ENCODE measurements at regions not wholly inside any gene's neighbourhood (a gene's known extent, or its start where the extent isn't known, plus 50 kb on each side); places are given as distances from the start of the nearest gene placed in this dataset.

- DNase-seq: no peak
- H3K4me3 Mint-ChIP-seq: no peak overlapping the region
- Histone ChIP-seq H3K4me2 (replicated peaks; ENCODE audit: low read depth, low read length, poor library complexity, severe bottlenecking) (no peak overlapping the region), H3K9me3 (ENCODE audit: control extremely low read depth in 1 of 3, control insufficient read depth in 2 of 3, insufficient read depth in 1 of 3, low read length in 2 of 3) (peaks cover 0 to 3% (median 0%) of the 10 kb centered on the region in 3 donors), H4K20me1 (ENCODE audit: control insufficient read depth, insufficient read depth, low read length, poor library complexity, severe bottlenecking) (no peaks in the 10 kb centered on the region), H3K4me1 (ENCODE audit: control insufficient read depth in 2 of 2, insufficient read depth in 2 of 2, low read length in 2 of 2) (no peaks in the 10 kb centered on the region), H2AFZ (ENCODE audit: insufficient read depth, low read depth, low read length, poor library complexity, severe bottlenecking) (no peak overlapping the region), H3K79me2 (ENCODE audit: control insufficient read depth, insufficient read depth, low read length) (no peaks in the 10 kb centered on the region), H3K4me3 (ENCODE audit: control extremely low read depth in 1 of 5, extremely low read depth in 1 of 5, insufficient read depth in 1 of 5, low read depth in 2 of 5, low read length in 4 of 5) (no peak overlapping the region), H3K27ac (ENCODE audit: low read length in 2 of 2) (no peak overlapping the region), H3K36me3 (replicated peaks in 1 of 2; ENCODE audit: control extremely low read depth in 1 of 2, control insufficient read depth in 1 of 2, extremely low read depth in 1 of 2, insufficient read depth in 2 of 2, low read length in 1 of 2) (no peaks in the 10 kb centered on the region), H3K27me3 (replicated peaks in 1 of 4; ENCODE audit: control extremely low read depth in 1 of 4, control insufficient read depth in 3 of 4, insufficient read depth in 4 of 4, low read length in 3 of 4) (no peaks in the 10 kb centered on the region), H3K9ac (ENCODE audit: low read length) (no peak overlapping the region)
- ATAC-seq (ENCODE audit: low read depth): no peak
- TF ChIP-seq CTCF (IDR thresholded peaks at IDR 0.05) (no peak), EZH2 (IDR thresholded peaks at IDR 0.05; ENCODE audit: borderline replicate concordance, insufficient read depth, low read depth, low read length, poor library complexity, severe bottlenecking) (no peak)
- no peaks in the 10 kb centered on the region for H3K9me3 Mint-ChIP-seq (ENCODE audit: insufficient read depth)
- H3K27me3 Mint-ChIP-seq: no peaks in the 10 kb centered on the region
- intact Hi-C loops (cut with micrococcal nuclease): no loop called here
- POLR2A ChIA-PET: no interaction called here
- no peaks in the 10 kb centered on the region for H3K4me1 Mint-ChIP-seq
- CTCF ChIA-PET: no interaction called here
- no peak overlapping the region for H3K27ac Mint-ChIP-seq
- no CpG with 5 or more reads among the region's 1 CpG for WGBS (ENCODE audit: insufficient coverage)
Observed at GRCh38 chr2:107028661-107029060, 142.7 kb upstream of the ST6GAL2 start.

- Mint-ChIP-seq H3K9me3 (ENCODE audit: insufficient read depth) (peaks cover 6% of the 10 kb centered on the region), H3K4me3 (no peak overlapping the region), H3K4me1 (no peaks in the 10 kb centered on the region), H3K27me3 (no peaks in the 10 kb centered on the region), H3K27ac (no peak overlapping the region)
- Histone ChIP-seq H2AFZ (ENCODE audit: insufficient read depth, low read depth, low read length, poor library complexity, severe bottlenecking) (no peak overlapping the region), H3K27ac (ENCODE audit: low read length in 2 of 2) (no peak overlapping the region), H4K20me1 (ENCODE audit: control insufficient read depth, insufficient read depth, low read length, poor library complexity, severe bottlenecking) (no peaks in the 10 kb centered on the region), H3K4me3 (ENCODE audit: control extremely low read depth in 1 of 5, extremely low read depth in 1 of 5, insufficient read depth in 1 of 5, low read depth in 2 of 5, low read length in 4 of 5) (no peak overlapping the region), H3K4me1 (ENCODE audit: control insufficient read depth in 2 of 2, insufficient read depth in 2 of 2, low read length in 2 of 2) (no peaks in the 10 kb centered on the region), H3K9ac (ENCODE audit: low read length) (no peak overlapping the region), H3K27me3 (replicated peaks in 1 of 4; ENCODE audit: control extremely low read depth in 1 of 4, control insufficient read depth in 3 of 4, insufficient read depth in 4 of 4, low read length in 3 of 4) (no peaks in the 10 kb centered on the region), H3K4me2 (replicated peaks; ENCODE audit: low read depth, low read length, poor library complexity, severe bottlenecking) (no peak overlapping the region), H3K79me2 (ENCODE audit: control insufficient read depth, insufficient read depth, low read length) (no peaks in the 10 kb centered on the region), H3K9me3 (ENCODE audit: control extremely low read depth in 1 of 3, control insufficient read depth in 2 of 3, insufficient read depth in 1 of 3, low read length in 2 of 3) (peaks cover 0 to 12% (median 0%) of the 10 kb centered on the region in 3 donors), H3K36me3 (replicated peaks in 1 of 2; ENCODE audit: control extremely low read depth in 1 of 2, control insufficient read depth in 1 of 2, extremely low read depth in 1 of 2, insufficient read depth in 2 of 2, low read length in 1 of 2) (no peaks in the 10 kb centered on the region)
- DNase-seq (no peak), ATAC-seq (ENCODE audit: low read depth) (no peak)
- POLR2A ChIA-PET: no interaction called here
- TF ChIP-seq EZH2 (IDR thresholded peaks at IDR 0.05; ENCODE audit: borderline replicate concordance, insufficient read depth, low read depth, low read length, poor library complexity, severe bottlenecking) (no peak), CTCF (IDR thresholded peaks at IDR 0.05) (no peak)
- intact Hi-C loops (cut with micrococcal nuclease): no loop called here
- WGBS (ENCODE audit: insufficient coverage): 98% methylated on average over 4 of the region's 5 CpGs
- CTCF ChIA-PET: no interaction called here
Observed at GRCh38 chr2:107036293-107036692, 150.3 kb upstream of the ST6GAL2 start.

All from B cell (primary cell).